MM.1S (cell line): ENCODE measurements at regions not wholly inside any gene's neighbourhood (a gene's known extent, or its start where the extent isn't known, plus 50 kb on each side); places are given as distances from the start of the nearest gene placed in this dataset.

ENCODE experiments used
- CTCF ChIP-seq: fragments of 300-600 bp; sonication (generic); IDR thresholded peaks from 2 replicates; pipeline ENCODE4 v1.5.1; 2016; ENCODE audit warnings: antibody characterized with exemption, low read length, mixed read lengths
- EZH2 ChIP-seq: fragments of 300-600 bp; sonication (generic); optimal IDR thresholded peaks from 2 replicates; pipeline ENCODE3; 2017; ENCODE audit warnings: low read depth, mild to moderate bottlenecking, antibody characterized with exemption, low read length, mixed read lengths
- EZH2phosphoT487 ChIP-seq: fragments of 300-600 bp; sonication (generic); IDR thresholded peaks from 2 replicates; pipeline ENCODE4 v1.6.1; 2018; ENCODE audit warnings: antibody characterized with exemption, low read length

- TF ChIP-seq EZH2 (no peak), CTCF (no peak), EZH2phosphoT487 (no peak)
These were observed 1221.4 kb downstream of the GATA3 start for GRCh38 chr10:9275861-9276260.
